OCI-LY7 (cell line): ENCODE measurements at regions not wholly inside any gene's neighbourhood (a gene's known extent, or its start where the extent isn't known, plus 50 kb on each side); places are given as distances from the start of the nearest gene placed in this dataset.

Source experiments
- BruUV-seq: library from RNA; stranded (reverse); fragments of 400-500 nt; replicated peaks from 2 replicates; lab custom pipeline; 2021; lab: Mats Ljungman, UMichigan
- CTCF ChIA-PET: fragments of 300-600 bp; sonication (Branson Sonifier 250); formaldehyde crosslinking; loops from one replicate; lab custom pipeline; 2022; ENCODE audit warnings: antibody characterized with exemption; ENCODE audit not compliant: unreplicated experiment; lab: Charles Lee
- POLR2A ChIA-PET: fragments of 300-600 bp; sonication (Branson Sonifier 250); formaldehyde crosslinking; loops from one replicate; lab custom pipeline; 2022; ENCODE audit warnings: antibody characterized with exemption; lab: Charles Lee
- DNase-seq: peaks from one replicate; pipeline ENCODE4 v3.0.0-alpha.2; 2015; ENCODE audit warnings: low spot score
- H2AFZ ChIP-seq: fragments of 200-600 bp; sonication (generic), shearing (Covaris generic); 2 replicates; pipeline ENCODE4 v1.6.1; 2014; ENCODE audit warnings: mild to moderate bottlenecking, antibody characterized with exemption, low read length, moderate library complexity
- H3K27ac ChIP-seq: fragments of 200-600 bp; sonication (generic); 2 replicates; pipeline ENCODE4 v1.5.1; 2014; ENCODE audit warnings: mixed run types, low read depth, mild to moderate bottlenecking, moderate library complexity, low read length, inconsistent platforms; ENCODE audit not compliant: poor library complexity, severe bottlenecking
- H3K36me3 ChIP-seq: fragments of 200-600 bp; sonication (generic); 2 replicates; pipeline ENCODE4 v1.6.1; 2014; ENCODE audit warnings: mild to moderate bottlenecking, antibody characterized with exemption, low read length, moderate library complexity, mixed read lengths; ENCODE audit not compliant: insufficient read depth
- H3K4me1 ChIP-seq: fragments of 200-600 bp; sonication (generic); 2 replicates; pipeline ENCODE4 v1.5.1; 2014; ENCODE audit warnings: mild to moderate bottlenecking, low read length; ENCODE audit not compliant: insufficient read depth, poor library complexity, severe bottlenecking
- H3K4me2 ChIP-seq: fragments of 200-600 bp; sonication (generic); 2 replicates; pipeline ENCODE4 v1.6.1; 2014; ENCODE audit warnings: mild to moderate bottlenecking, low read length
- H3K4me3 ChIP-seq: fragments of 200-600 bp; sonication (generic); 2 replicates; pipeline ENCODE4 v1.5.1; 2014; ENCODE audit warnings: mild to moderate bottlenecking, low read depth, low read length; ENCODE audit not compliant: poor library complexity, severe bottlenecking
- H3K79me2 ChIP-seq: fragments of 200-600 bp; sonication (generic); 2 replicates; pipeline ENCODE4 v1.6.1; 2016; ENCODE audit warnings: low read depth, mild to moderate bottlenecking, low read length, moderate library complexity, mixed read lengths; ENCODE audit not compliant: insufficient read depth
- H3K9me2 ChIP-seq: fragments of 200-600 bp; sonication (generic); 2 replicates; pipeline ENCODE4 v1.6.1; 2016; ENCODE audit warnings: mild to moderate bottlenecking, low read length, mixed read lengths; ENCODE audit not compliant: insufficient read depth
- H3K9me3 ChIP-seq: fragments of 200-600 bp; sonication (generic); 2 replicates; pipeline ENCODE4 v1.6.1; 2014; ENCODE audit warnings: mild to moderate bottlenecking, mixed run types, low read length, mixed read lengths
- H4K20me1 ChIP-seq: fragments of 200-600 bp; sonication (generic); 2 replicates; pipeline ENCODE4 v1.6.1; 2014; ENCODE audit warnings: mild to moderate bottlenecking, antibody characterized with exemption, low read length, moderate library complexity, mixed read lengths; ENCODE audit not compliant: insufficient read depth
- EZH2phosphoT487 ChIP-seq: fragments of 200-600 bp; sonication (generic); IDR thresholded peaks from 2 replicates; pipeline ENCODE4 v1.6.1; 2018; ENCODE audit warnings: low read depth, borderline replicate concordance, mild to moderate bottlenecking, mixed run types, antibody characterized with exemption, low read length, moderate library complexity, mixed read lengths
- intact Hi-C: fragments of 100-400 bp; cut with micrococcal nuclease; formaldehyde crosslinking; loops from one replicate; pipeline ENCODE4 v1.10.0; 2022; ENCODE audit not compliant: unreplicated experiment
- TF ChIP-seq, protein P1 (sequence below): fragments of 200-600 bp; sonication (generic); conservative IDR thresholded peaks from 2 replicates; pipeline ENCODE4 v1.5.1; 2014; ENCODE audit warnings: mild to moderate bottlenecking, antibody characterized with exemption, low read length, moderate library complexity, mixed read lengths

DNA sequence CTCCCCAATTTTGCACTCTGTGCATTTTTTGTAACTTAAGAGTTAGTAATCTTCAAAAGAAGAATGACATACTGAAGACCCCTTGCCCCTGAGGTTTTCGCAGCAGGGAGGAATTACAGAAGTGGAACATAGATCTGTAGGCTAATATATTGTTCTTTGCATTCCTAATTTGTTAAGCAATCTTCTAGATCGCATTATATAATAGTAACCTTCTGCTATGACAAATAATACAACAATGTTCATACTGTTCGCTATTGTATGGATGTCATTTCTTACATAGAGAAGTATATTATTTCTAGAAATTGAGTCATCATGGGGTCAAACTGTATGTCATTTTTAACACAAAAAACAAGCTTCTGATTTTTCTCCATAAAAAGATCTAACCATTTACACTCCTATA is 95.8 kb upstream of the TGFBR2 start:
- Histone ChIP-seq H2AFZ (no peak overlapping the region), H3K79me2 (no peaks in the 10 kb centered on the region), H4K20me1 (no peaks in the 10 kb centered on the region), H3K27ac (no peak overlapping the region), H3K4me3 (no peak overlapping the region), H3K4me2 (no peak overlapping the region), H3K4me1 (no peaks in the 10 kb centered on the region), H3K9me2 (no peaks in the 10 kb centered on the region), H3K9me3 (no peaks in the 10 kb centered on the region), H3K36me3 (no peaks in the 10 kb centered on the region)
- no peak for TF ChIP-seq EZH2phosphoT487
- TF ChIP-seq, protein P1, sequence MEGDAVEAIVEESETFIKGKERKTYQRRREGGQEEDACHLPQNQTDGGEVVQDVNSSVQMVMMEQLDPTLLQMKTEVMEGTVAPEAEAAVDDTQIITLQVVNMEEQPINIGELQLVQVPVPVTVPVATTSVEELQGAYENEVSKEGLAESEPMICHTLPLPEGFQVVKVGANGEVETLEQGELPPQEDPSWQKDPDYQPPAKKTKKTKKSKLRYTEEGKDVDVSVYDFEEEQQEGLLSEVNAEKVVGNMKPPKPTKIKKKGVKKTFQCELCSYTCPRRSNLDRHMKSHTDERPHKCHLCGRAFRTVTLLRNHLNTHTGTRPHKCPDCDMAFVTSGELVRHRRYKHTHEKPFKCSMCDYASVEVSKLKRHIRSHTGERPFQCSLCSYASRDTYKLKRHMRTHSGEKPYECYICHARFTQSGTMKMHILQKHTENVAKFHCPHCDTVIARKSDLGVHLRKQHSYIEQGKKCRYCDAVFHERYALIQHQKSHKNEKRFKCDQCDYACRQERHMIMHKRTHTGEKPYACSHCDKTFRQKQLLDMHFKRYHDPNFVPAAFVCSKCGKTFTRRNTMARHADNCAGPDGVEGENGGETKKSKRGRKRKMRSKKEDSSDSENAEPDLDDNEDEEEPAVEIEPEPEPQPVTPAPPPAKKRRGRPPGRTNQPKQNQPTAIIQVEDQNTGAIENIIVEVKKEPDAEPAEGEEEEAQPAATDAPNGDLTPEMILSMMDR, result no peak
- no TSS peak for BruUV-seq
- POLR2A ChIA-PET, result interaction anchor here (0.6 kb wide), 1 partner anchor 504 kb away, joined by 3 read pairs; no protein-coding TSS in a partner anchor
- intact Hi-C loops, result no loop called here
- DNase-seq, result no peak
- CTCF ChIA-PET, result no interaction called here

DNA sequence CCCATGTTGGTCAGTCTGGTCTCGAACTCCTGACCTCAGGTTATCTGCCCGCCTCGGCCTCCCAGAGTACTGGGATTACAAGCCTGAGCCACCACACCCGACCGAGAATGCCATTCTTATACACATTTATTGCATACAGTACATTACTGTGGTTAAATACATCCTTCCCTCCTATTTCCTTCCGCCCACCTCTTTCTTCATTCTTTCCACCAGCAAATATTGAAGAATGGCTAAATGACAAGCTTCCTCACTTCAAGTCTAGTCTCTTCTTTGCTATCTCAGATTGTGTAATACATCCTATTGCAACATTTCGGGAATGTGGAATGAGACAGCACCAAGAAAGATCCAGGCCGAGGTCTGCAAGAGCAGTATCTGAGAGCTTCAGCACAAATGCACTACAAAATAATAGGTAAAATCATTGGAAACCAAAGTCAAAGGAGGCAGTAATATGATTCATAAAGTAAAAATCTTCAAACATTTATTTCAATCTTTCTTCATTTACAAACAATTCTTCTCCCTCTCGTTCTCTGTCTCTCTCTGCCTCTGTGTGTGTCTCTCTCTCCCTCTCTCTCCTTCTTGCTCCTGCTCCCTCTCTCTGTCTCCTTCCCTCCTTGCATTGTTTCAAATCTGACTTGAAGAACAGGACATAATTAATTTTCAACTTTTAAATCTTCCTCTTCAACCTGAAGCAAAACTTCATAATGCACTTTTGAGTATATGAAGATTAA is 94.7 kb upstream of the TGFBR2 start:
- Histone ChIP-seq H2AFZ (no peak overlapping the region), H3K27ac (no peak overlapping the region), H3K4me1 (no peaks in the 10 kb centered on the region), H3K9me2 (no peaks in the 10 kb centered on the region), H3K9me3 (no peaks in the 10 kb centered on the region), H3K4me2 (no peak overlapping the region), H3K79me2 (no peaks in the 10 kb centered on the region), H3K4me3 (no peak overlapping the region), H3K36me3 (no peaks in the 10 kb centered on the region), H4K20me1 (no peaks in the 10 kb centered on the region)
- no peak for DNase-seq
- TF ChIP-seq, protein P1, result no peak
- TF ChIP-seq EZH2phosphoT487, result no peak
- POLR2A ChIA-PET, result no interaction called here
- intact Hi-C loops, result no loop called here
- CTCF ChIA-PET, result no interaction called here
- BruUV-seq, result no TSS peak

DNA sequence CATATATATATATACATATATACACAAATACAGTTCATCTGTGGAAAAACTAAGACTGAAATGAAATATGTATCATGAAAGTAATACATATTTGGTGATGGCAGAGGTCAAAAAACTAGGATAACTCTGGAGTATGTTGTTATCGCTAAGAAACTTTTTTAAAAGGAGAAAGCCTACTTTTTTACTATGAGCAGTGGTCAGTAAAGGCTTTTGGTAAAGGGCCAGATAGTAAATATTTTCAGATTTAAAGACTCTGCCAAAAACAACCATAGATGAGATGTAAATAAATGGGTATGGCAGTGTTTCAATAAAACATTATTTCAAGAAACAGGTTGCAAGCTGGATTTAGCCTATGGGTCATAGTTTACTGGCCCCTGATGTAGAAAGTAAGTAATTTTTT is 93.8 kb upstream of the TGFBR2 start:
- Histone ChIP-seq H3K9me3 (no peaks in the 10 kb centered on the region), H3K27ac (no peak overlapping the region), H4K20me1 (no peaks in the 10 kb centered on the region), H3K9me2 (no peaks in the 10 kb centered on the region), H3K4me2 (no peak overlapping the region), H3K79me2 (no peaks in the 10 kb centered on the region), H3K4me3 (no peak overlapping the region), H3K4me1 (no peaks in the 10 kb centered on the region), H3K36me3 (no peaks in the 10 kb centered on the region), H2AFZ (no peak overlapping the region)
- no peak for DNase-seq
- no TSS peak for BruUV-seq
- ChIA-PET POLR2A (interaction anchor here (1.4 kb wide), 1 partner anchor 9 kb away, joined by 3 read pairs; no protein-coding TSS in a partner anchor), CTCF (no interaction called here)
- intact Hi-C loops, result no loop called here
- no peak for TF ChIP-seq EZH2phosphoT487
- TF ChIP-seq, protein P1, result no peak
